GM18508 (cell line): ENCODE measurements at regions not wholly inside any gene's neighbourhood (a gene's known extent, or its start where the extent isn't known, plus 50 kb on each side); places are given as distances from the start of the nearest gene placed in this dataset.

Source experiments
- ATAC-seq: cut with Tn5 transposase; IDR thresholded peaks from one replicate; pipeline ENCODE4 v1.9.1; 2021; ENCODE audit warnings: moderate number of reproducible peaks; ENCODE audit not compliant: insufficient read depth, unreplicated experiment

DNA sequence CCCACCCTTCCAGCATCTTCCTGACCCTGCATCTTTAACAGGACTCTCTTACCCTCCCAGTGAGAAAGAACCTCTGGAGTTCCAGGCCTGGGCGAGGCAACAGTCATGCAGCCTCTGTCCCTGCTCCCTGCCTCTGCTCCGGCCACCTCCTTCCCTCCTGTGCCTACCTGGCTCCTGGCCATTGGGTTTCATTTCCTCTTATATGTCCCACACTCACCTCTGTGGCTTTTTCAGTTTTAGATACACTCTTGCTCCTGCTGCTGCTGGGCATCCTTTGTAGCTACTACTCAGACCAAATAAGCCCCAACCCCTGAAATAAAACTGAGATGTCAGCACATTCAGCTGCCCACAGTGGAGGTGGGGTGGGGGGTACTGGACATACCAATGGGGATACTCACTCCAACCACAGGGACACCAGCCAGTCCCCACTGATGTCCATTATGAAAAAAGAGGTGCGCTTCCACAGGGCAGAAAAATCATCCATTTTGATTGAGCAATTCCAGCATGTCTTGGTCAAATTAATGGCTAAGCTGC lies 99.1 kb upstream of the NRXN3 start:
- no peak for ATAC-seq

- ATAC-seq, result no peak
These were observed 97.1 kb upstream of the NRXN3 start for GRCh38 chr14:78073028-78073427.

GRCh38 chr14:78074561-78074960 lies 95.6 kb upstream of the NRXN3 start:
- no peak for ATAC-seq

- ATAC-seq, result no peak
These were observed 95.1 kb upstream of the NRXN3 start for GRCh38 chr14:78075033-78075432.

DNA sequence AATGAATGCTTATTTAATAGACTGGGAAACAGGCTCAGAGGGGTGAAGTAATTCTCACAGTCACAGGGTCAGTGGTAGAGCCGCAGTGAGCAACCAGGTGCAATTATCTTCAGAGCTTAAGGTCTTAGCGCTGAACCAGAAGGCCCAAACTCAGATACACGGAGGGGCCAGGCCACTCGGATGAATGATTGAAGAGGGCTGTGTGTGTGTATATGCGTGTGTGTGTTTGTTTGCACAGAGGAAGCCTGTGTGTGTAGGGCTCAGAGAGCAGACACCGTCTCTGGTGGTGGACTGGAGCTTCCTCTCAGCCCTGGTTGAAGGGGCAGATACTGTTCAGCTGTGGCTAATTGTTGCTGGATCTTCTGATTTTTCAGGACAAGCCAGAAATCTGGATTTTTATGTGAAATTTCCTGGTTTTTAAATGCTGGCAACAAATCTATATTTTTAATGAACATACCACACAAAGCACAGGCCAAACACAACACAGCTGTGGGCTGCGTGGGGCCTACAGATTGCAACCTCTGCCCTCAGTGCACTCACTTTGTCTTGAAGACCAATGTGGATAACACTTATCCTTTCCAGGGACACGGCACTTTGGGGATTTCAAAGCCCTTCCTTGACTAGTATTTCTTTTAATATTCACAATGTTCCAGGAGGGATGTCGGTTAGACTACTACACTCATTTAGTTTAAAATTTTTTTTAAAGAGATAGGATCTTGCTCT lies 94.5 kb upstream of the NRXN3 start:
- no peak for ATAC-seq

DNA sequence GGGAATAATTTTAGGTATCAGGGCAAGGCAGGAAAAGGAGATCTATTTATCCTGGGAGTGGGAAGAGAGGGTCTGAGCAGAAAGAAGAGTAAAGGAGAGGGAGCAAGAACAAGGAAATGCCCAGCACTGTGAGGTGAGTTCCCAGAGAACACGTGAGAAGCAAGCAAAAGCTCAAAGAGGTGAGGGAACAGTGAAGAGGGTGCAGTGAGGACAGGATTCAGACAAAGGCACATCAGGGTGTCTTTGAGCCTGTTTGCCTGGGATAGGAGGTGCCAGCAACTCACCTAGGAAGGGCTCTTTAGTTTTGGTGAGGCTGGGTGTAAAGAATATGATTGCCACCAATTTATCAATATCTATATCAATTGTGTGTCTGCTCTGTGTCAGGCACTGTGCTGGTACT lies 88.9 kb upstream of the NRXN3 start:
- ATAC-seq, result no peak

- no peak for ATAC-seq
These were observed 86.3 kb upstream of the NRXN3 start for GRCh38 chr14:78083837-78084236.

DNA sequence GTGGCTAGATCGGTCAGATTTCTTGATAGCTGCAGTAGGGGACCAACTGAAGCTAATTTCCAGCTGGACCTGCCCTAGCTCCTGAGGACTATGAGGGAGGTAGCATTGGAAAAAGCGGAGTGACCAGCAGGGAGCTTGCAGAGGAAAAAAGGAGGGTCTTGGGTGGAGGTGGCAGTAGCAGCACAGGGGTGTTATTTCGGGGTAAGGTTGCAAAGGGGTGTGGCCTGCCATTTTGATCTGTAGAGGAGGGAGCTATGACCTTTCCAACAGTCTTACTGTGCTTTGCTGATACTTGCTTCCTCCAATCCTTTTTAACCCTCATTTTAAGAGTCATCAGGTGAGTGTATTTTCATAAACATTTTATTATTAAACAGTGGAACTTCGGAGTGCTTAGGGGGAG lies 83.8 kb upstream of the NRXN3 start:
- no peak for ATAC-seq

GRCh38 chr14:78088916-78089315 lies 81.3 kb upstream of the NRXN3 start:
- no peak for ATAC-seq

GRCh38 chr14:78090864-78091263 lies 79.3 kb upstream of the NRXN3 start:
- ATAC-seq, result no peak

- no peak for ATAC-seq
These were observed 78.8 kb upstream of the NRXN3 start for GRCh38 chr14:78091361-78091760.

- ATAC-seq, result no peak
These were observed 78.1 kb upstream of the NRXN3 start for GRCh38 chr14:78092040-78092439.

DNA sequence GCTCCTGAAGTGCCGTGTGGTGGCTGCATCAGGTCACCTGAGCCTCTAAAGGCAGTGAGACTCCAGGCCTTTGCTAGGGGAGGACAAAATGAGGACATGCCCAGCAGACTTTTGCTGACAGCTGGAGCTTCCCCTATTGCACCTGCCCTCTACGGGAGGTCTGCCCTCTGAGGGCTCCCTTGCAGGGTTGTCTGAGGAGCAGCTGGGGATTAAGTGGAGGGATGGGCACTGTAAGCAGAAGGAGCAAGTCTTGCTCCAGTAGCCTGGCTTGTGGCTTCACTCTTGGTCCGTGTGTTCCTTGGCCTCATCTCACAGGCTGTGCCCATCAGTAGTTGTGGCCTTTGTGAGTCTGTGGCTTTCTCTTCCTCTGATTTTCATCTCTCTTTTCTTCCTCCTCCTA lies 66.9 kb upstream of the NRXN3 start:
- ATAC-seq, result no peak

DNA sequence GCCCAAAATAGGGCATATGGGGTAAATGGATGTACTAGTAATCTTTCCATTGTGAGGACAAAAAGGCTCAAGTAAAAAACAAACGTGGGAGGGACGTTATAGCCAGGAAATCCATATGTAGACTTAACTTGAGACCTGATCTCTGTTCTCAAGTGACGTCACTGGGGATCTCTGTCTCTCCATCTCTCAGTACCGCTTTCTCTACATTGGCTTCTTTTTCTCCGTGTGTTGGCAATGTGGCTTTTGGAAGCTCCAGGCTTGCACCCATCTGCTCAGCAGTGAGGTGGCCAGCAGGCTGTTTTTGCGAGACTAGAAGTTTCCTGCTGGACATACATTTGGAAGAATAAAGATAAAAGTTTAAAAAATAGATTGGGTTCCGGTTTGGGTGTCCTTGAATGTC lies 66.0 kb upstream of the NRXN3 start:
- no peak for ATAC-seq

DNA sequence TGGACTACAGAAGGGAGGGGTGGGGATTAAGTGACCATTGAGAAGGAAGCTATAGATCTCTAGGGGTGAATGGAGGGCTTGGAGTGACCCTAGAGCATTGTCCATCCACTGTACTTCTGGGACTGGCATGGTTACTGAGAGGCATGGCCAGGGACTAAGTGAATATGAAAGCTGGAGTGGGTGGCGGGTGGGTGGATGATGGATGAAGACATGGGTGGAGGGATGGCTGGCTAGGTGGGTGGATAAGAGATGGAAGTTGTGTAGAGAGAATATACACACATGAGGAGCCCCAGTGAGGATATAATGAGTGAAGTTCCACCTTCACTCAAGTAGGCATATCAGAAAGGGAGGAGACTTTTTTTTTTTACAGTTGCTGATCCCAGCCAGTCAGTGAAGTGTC lies 65.5 kb upstream of the NRXN3 start:
- no peak for ATAC-seq

- ATAC-seq, result no peak
These were observed 63.8 kb upstream of the NRXN3 start for GRCh38 chr14:78106381-78106780.

GRCh38 chr14:78107166-78107565 lies 63.0 kb upstream of the NRXN3 start:
- no peak for ATAC-seq

- no peak for ATAC-seq
These were observed 50.7 kb upstream of the NRXN3 start for GRCh38 chr14:78119440-78119839.
